ENCODE measurements at regions not wholly inside any gene's neighbourhood (a gene's known extent, or its start where the extent isn't known, plus 50 kb on each side); places are given as distances from the start of the nearest gene placed in this dataset.

- TF ChIP-seq CTCF (IDR thresholded peaks at IDR 0.05; ENCODE audit: low read depth, low read length, poor library complexity, severe bottlenecking) (no peak), EZH2phosphoT487 (IDR thresholded peaks at IDR 0.05; ENCODE audit: borderline replicate concordance, low read length) (no peak)
These were observed 230.9 kb upstream of the PREP start for GRCh38 chr6:105633814-105634213.

All from DOHH2 (cell line).